Ishikawa (cell line): ENCODE measurements at regions not wholly inside any gene's neighbourhood (a gene's known extent, or its start where the extent isn't known, plus 50 kb on each side); places are given as distances from the start of the nearest gene placed in this dataset.

Source experiments
- EP300 ChIP-seq: IDR thresholded peaks from 2 replicates; pipeline ENCODE4 v1.6.1; 2012; ENCODE audit warnings: borderline replicate concordance
- RAD21 ChIP-seq: IDR thresholded peaks from 2 replicates; pipeline ENCODE4 v1.6.1; 2012; ENCODE audit warnings: low read depth
- TAF1 ChIP-seq: IDR thresholded peaks from 2 replicates; pipeline ENCODE4 v1.6.1; 2012; ENCODE audit warnings: low read depth, mild to moderate bottlenecking
- TEAD4 ChIP-seq: IDR thresholded peaks from 2 replicates; pipeline ENCODE4 v1.6.1; 2012
- YY1 ChIP-seq: IDR thresholded peaks from 2 replicates; pipeline ENCODE4 v1.6.1; 2012; ENCODE audit warnings: low read depth
- TF ChIP-seq, protein P1 (sequence below): IDR thresholded peaks from 2 replicates; pipeline ENCODE4 v1.6.1; 2012; ENCODE audit warnings: low read depth, mild to moderate bottlenecking

DNA sequence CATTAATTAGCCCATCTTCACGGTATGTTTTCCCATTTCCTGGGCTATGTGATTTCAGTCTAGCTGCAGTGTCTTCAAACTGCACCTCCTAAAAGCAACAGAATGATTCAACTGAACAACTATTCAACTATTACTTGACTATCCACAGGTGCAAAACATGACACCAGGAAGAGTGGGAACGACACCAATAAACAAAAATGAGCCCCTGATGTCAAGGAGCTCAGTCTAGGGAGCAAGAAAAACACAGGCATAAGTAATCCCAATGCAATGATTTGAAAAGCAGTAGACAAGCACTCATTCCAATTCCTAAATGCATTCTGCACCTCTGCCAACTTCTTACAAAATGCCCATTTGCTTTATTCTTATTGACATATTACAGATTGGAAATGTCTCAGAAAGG is 285.6 kb downstream of the ETS1 start:
- TF ChIP-seq RAD21 (no peak), TAF1 (no peak), TEAD4 (no peak), YY1 (no peak), EP300 (no peak)
- TF ChIP-seq, protein P1, sequence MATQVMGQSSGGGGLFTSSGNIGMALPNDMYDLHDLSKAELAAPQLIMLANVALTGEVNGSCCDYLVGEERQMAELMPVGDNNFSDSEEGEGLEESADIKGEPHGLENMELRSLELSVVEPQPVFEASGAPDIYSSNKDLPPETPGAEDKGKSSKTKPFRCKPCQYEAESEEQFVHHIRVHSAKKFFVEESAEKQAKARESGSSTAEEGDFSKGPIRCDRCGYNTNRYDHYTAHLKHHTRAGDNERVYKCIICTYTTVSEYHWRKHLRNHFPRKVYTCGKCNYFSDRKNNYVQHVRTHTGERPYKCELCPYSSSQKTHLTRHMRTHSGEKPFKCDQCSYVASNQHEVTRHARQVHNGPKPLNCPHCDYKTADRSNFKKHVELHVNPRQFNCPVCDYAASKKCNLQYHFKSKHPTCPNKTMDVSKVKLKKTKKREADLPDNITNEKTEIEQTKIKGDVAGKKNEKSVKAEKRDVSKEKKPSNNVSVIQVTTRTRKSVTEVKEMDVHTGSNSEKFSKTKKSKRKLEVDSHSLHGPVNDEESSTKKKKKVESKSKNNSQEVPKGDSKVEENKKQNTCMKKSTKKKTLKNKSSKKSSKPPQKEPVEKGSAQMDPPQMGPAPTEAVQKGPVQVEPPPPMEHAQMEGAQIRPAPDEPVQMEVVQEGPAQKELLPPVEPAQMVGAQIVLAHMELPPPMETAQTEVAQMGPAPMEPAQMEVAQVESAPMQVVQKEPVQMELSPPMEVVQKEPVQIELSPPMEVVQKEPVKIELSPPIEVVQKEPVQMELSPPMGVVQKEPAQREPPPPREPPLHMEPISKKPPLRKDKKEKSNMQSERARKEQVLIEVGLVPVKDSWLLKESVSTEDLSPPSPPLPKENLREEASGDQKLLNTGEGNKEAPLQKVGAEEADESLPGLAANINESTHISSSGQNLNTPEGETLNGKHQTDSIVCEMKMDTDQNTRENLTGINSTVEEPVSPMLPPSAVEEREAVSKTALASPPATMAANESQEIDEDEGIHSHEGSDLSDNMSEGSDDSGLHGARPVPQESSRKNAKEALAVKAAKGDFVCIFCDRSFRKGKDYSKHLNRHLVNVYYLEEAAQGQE, result no peak
